Parathyroid adenoma (tissue), 2 donors: ENCODE measurements at regions not wholly inside any gene's neighbourhood (a gene's known extent, or its start where the extent isn't known, plus 50 kb on each side); places are given as distances from the start of the nearest gene placed in this dataset.

Experiments used
- H2AFZ ChIP-seq: fragments of 300-600 bp; sonication (generic); one replicate; pipeline ENCODE4 v1.7.0; 2017; ENCODE audit warnings: antibody characterized with exemption, mild to moderate bottlenecking
- H3K27ac ChIP-seq: fragments of 300-600 bp; sonication (generic); one replicate; pipeline ENCODE4 v1.7.0; 2017
- H3K27me3 ChIP-seq: fragments of 300-600 bp; sonication (generic); one replicate; pipeline ENCODE4 v1.7.0; 2017; ENCODE audit warnings: low read length; ENCODE audit not compliant: control insufficient read depth, insufficient read depth
- H3K36me3 ChIP-seq: fragments of 300-600 bp; sonication (generic); one replicate; pipeline ENCODE4 v1.7.0; 2017; ENCODE audit warnings: low read length; ENCODE audit not compliant: control insufficient read depth, insufficient read depth
- H3K4me1 ChIP-seq: fragments of 300-600 bp; sonication (generic); one replicate; pipeline ENCODE4 v1.7.0; 2017; ENCODE audit warnings: control low read depth
- H3K4me2 ChIP-seq: fragments of 300-600 bp; sonication (generic); one replicate; pipeline ENCODE4 v1.7.0; 2017; ENCODE audit warnings: low read length
- H3K4me3 ChIP-seq: fragments of 300-600 bp; sonication (generic); one replicate; pipeline ENCODE4 v1.7.0; 2017; ENCODE audit warnings: low read depth, low read length
- H3K79me2 ChIP-seq: fragments of 300-600 bp; sonication (generic); one replicate; pipeline ENCODE4 v1.7.0; 2017; ENCODE audit warnings: control low read depth
- H3K9ac ChIP-seq: fragments of 300-600 bp; sonication (generic); one replicate; pipeline ENCODE4 v1.7.0; 2017; ENCODE audit warnings: mild to moderate bottlenecking
- H3K9me3 ChIP-seq: fragments of 300-600 bp; sonication (generic); one replicate; pipeline ENCODE4 v1.7.0; 2017; ENCODE audit warnings: low read length; ENCODE audit not compliant: control insufficient read depth
- CTCF ChIP-seq: fragments of 300-600 bp; sonication (generic); IDR thresholded peaks from one replicate; pipeline ENCODE4 v1.7.0; 2017; ENCODE audit warnings: antibody characterized with exemption, mild to moderate bottlenecking
- donor health status: primary hyperparathyroidism.

- H3K27me3 ChIP-seq = no peaks in the 10 kb centered on the region
- no peaks in the 10 kb centered on the region for H3K79me2 ChIP-seq
- no peak overlapping the region for H3K4me3 ChIP-seq
- no peak overlapping the region for H3K27ac ChIP-seq
- H3K4me1 ChIP-seq = no peaks in the 10 kb centered on the region
- H3K36me3 ChIP-seq = no peaks in the 10 kb centered on the region
- no peak overlapping the region for H3K9ac ChIP-seq
- no peak overlapping the region for H2AFZ ChIP-seq
- no peak overlapping the region for H3K4me2 ChIP-seq
- TF ChIP-seq CTCF = no peak
- no peaks in the 10 kb centered on the region for H3K9me3 ChIP-seq
These were observed 855.3 kb downstream of the MCTP2 start for GRCh38 chr15:95086531-95087252.

- Histone ChIP-seq H3K4me2 (no peak overlapping the region), H2AFZ (no peak overlapping the region), H3K9ac (no peak overlapping the region), H3K9me3 (no peaks in the 10 kb centered on the region), H3K79me2 (no peaks in the 10 kb centered on the region), H3K27ac (no peak overlapping the region), H3K27me3 (no peaks in the 10 kb centered on the region), H3K36me3 (no peaks in the 10 kb centered on the region), H3K4me3 (no peak overlapping the region), H3K4me1 (no peaks in the 10 kb centered on the region)
- no peak for TF ChIP-seq CTCF
These were observed 855.9 kb downstream of the MCTP2 start for GRCh38 chr15:95087253-95087609.

GRCh38 chr15:95091444-95091843 is 860.1 kb downstream of the MCTP2 start:
- no peak overlapping the region for H2AFZ ChIP-seq
- no peak overlapping the region for H3K4me3 ChIP-seq
- H3K9me3 ChIP-seq = no peaks in the 10 kb centered on the region
- no peak overlapping the region for H3K9ac ChIP-seq
- no peak overlapping the region for H3K27ac ChIP-seq
- TF ChIP-seq CTCF = no peak
- H3K36me3 ChIP-seq = no peaks in the 10 kb centered on the region
- H3K27me3 ChIP-seq = no peaks in the 10 kb centered on the region
- H3K4me2 ChIP-seq = no peak overlapping the region
- no peaks in the 10 kb centered on the region for H3K4me1 ChIP-seq
- no peaks in the 10 kb centered on the region for H3K79me2 ChIP-seq

GRCh38 chr15:95095250-95095649 is 863.9 kb downstream of the MCTP2 start:
- no peak overlapping the region for H3K27ac ChIP-seq
- H3K79me2 ChIP-seq = no peaks in the 10 kb centered on the region
- H3K36me3 ChIP-seq = no peaks in the 10 kb centered on the region
- H3K27me3 ChIP-seq = no peaks in the 10 kb centered on the region
- no peak for TF ChIP-seq CTCF
- H3K4me2 ChIP-seq = no peak overlapping the region
- no peak overlapping the region for H3K9ac ChIP-seq
- no peak overlapping the region for H2AFZ ChIP-seq
- H3K9me3 ChIP-seq = no peaks in the 10 kb centered on the region
- H3K4me1 ChIP-seq = no peaks in the 10 kb centered on the region
- H3K4me3 ChIP-seq = no peak overlapping the region

- H3K79me2 ChIP-seq = no peaks in the 10 kb centered on the region
- H3K4me3 ChIP-seq = no peak overlapping the region
- H3K4me1 ChIP-seq = no peaks in the 10 kb centered on the region
- H3K4me2 ChIP-seq = no peak overlapping the region
- H3K27ac ChIP-seq = no peak overlapping the region
- no peak overlapping the region for H3K9ac ChIP-seq
- TF ChIP-seq CTCF = no peak
- H2AFZ ChIP-seq = no peak overlapping the region
- H3K9me3 ChIP-seq = no peaks in the 10 kb centered on the region
- no peaks in the 10 kb centered on the region for H3K27me3 ChIP-seq
- H3K36me3 ChIP-seq = no peaks in the 10 kb centered on the region
These were observed 865.3 kb downstream of the MCTP2 start for GRCh38 chr15:95096651-95097050.
